C4-2B (cell line): ENCODE measurements at regions not wholly inside any gene's neighbourhood (a gene's known extent, or its start where the extent isn't known, plus 50 kb on each side); places are given as distances from the start of the nearest gene placed in this dataset.

Experiments used
- ZFX ChIP-seq: fragments of 450-650 bp; IDR thresholded peaks from 2 replicates; pipeline ENCODE4 v1.6.1; 2017
- TF ChIP-seq, protein P1 (sequence below): fragments of 450-650 bp; conservative IDR thresholded peaks from 2 replicates; pipeline ENCODE4 v1.5.1; 2017; ENCODE audit warnings: mild to moderate bottlenecking

- TF ChIP-seq, protein P1, sequence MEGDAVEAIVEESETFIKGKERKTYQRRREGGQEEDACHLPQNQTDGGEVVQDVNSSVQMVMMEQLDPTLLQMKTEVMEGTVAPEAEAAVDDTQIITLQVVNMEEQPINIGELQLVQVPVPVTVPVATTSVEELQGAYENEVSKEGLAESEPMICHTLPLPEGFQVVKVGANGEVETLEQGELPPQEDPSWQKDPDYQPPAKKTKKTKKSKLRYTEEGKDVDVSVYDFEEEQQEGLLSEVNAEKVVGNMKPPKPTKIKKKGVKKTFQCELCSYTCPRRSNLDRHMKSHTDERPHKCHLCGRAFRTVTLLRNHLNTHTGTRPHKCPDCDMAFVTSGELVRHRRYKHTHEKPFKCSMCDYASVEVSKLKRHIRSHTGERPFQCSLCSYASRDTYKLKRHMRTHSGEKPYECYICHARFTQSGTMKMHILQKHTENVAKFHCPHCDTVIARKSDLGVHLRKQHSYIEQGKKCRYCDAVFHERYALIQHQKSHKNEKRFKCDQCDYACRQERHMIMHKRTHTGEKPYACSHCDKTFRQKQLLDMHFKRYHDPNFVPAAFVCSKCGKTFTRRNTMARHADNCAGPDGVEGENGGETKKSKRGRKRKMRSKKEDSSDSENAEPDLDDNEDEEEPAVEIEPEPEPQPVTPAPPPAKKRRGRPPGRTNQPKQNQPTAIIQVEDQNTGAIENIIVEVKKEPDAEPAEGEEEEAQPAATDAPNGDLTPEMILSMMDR: no peak
- TF ChIP-seq ZFX: no peak
Observed at GRCh38 chr2:239685556-239685955, 284.7 kb upstream of the HDAC4 start.
